HUES64 (cell line): ENCODE measurements at regions not wholly inside any gene's neighbourhood (a gene's known extent, or its start where the extent isn't known, plus 50 kb on each side); places are given as distances from the start of the nearest gene placed in this dataset.
"Not testable (repeated sequence)": the region's sequence is repeated elsewhere in the genome, so short reads cannot be mapped to it uniquely, and the experiment has no call there.

ENCODE experiments used
- H3K27ac ChIP-seq: 2 replicates; pipeline ENCODE4 v1.7.0; 2013; ENCODE audit warnings: low read depth, low read length, inconsistent platforms
- H3K27me3 ChIP-seq: 2 replicates; pipeline ENCODE4 v1.6.1; 2013; ENCODE audit warnings: mild to moderate bottlenecking, low read length; ENCODE audit not compliant: insufficient read depth
- H3K36me3 ChIP-seq: 2 replicates; pipeline ENCODE4 v1.6.1; 2013; ENCODE audit warnings: mild to moderate bottlenecking, low read length; ENCODE audit not compliant: insufficient read depth
- H3K4me1 ChIP-seq: 2 replicates; pipeline ENCODE4 v1.6.1; 2013; ENCODE audit warnings: mild to moderate bottlenecking, low read length, moderate library complexity; ENCODE audit not compliant: insufficient read depth
- H3K4me3 ChIP-seq: 2 replicates; pipeline ENCODE4 v1.5.1; 2013; ENCODE audit warnings: mild to moderate bottlenecking, low read length, moderate library complexity
- H3K9ac ChIP-seq: 2 replicates; pipeline ENCODE4 v1.6.1; 2013; ENCODE audit warnings: mild to moderate bottlenecking, low read depth, low read length
- H3K9me3 ChIP-seq: 2 replicates; pipeline ENCODE4 v1.6.1; 2013; ENCODE audit warnings: low read depth, low read length; ENCODE audit not compliant: insufficient read depth
- WGBS: fragments of 150-250, 120-280 bp; methylation state at CpG from one replicate; pipeline ENCODE4 v1.1.7; 2013; ENCODE audit warnings: missing lambda C conversion rate; 5-methylcytosine and 5-hydroxymethylcytosine counted together

- Histone ChIP-seq H3K27ac (no peak overlapping the region), H3K4me3 (no peak overlapping the region), H3K36me3 (no peaks in the 10 kb centered on the region), H3K27me3 (no peaks in the 10 kb centered on the region), H3K4me1 (peaks cover 20% of the 10 kb centered on the region; the same call in 1 of the 2 replicates), H3K9me3 (no peaks in the 10 kb centered on the region), H3K9ac (no peak overlapping the region)
- WGBS: 92% methylated on average over 6 of the region's 6 CpGs
Measured at GRCh38 chr3:72272356-72272755, 487.4 kb upstream of the PROK2 start.

GRCh38 chr3:72271923-72272322 is 487.0 kb upstream of the PROK2 start:
- Histone ChIP-seq H3K9me3 (no peaks in the 10 kb centered on the region), H3K27me3 (no peaks in the 10 kb centered on the region), H3K36me3 (no peaks in the 10 kb centered on the region), H3K27ac (no peak overlapping the region), H3K4me3 (no peak overlapping the region), H3K9ac (no peak overlapping the region), H3K4me1 (peaks cover 20% of the 10 kb centered on the region; the same call in 1 of the 2 replicates)
- 83% methylated on average over 2 of the region's 2 CpGs for WGBS

GRCh38 chr3:72271216-72271615 is 486.3 kb upstream of the PROK2 start:
- no peaks in the 10 kb centered on the region for H3K36me3 ChIP-seq
- no peak overlapping the region for H3K27ac ChIP-seq
- H3K4me1 ChIP-seq: peaks cover 20% of the 10 kb centered on the region; the same call in 1 of the 2 replicates
- no peak overlapping the region for H3K9ac ChIP-seq
- H3K27me3 ChIP-seq: no peaks in the 10 kb centered on the region
- WGBS: 96% methylated on average over 6 of the region's 6 CpGs
- H3K9me3 ChIP-seq: no peaks in the 10 kb centered on the region
- H3K4me3 ChIP-seq: no peak overlapping the region

GRCh38 chr3:72270730-72271129 is 485.8 kb upstream of the PROK2 start:
- H3K4me1 ChIP-seq: peaks cover 20% of the 10 kb centered on the region; the same call in 1 of the 2 replicates
- H3K27ac ChIP-seq: no peak overlapping the region
- H3K4me3 ChIP-seq: no peak overlapping the region
- H3K9me3 ChIP-seq: no peaks in the 10 kb centered on the region
- H3K9ac ChIP-seq: no peak overlapping the region
- 88% methylated on average over 5 of the region's 5 CpGs for WGBS
- H3K27me3 ChIP-seq: no peaks in the 10 kb centered on the region
- H3K36me3 ChIP-seq: no peaks in the 10 kb centered on the region

GRCh38 chr3:72270072-72270681 is 485.2 kb upstream of the PROK2 start:
- no peak overlapping the region for H3K9ac ChIP-seq
- peaks cover 23% of the 10 kb centered on the region; the same call in 1 of the 2 replicates for H3K4me1 ChIP-seq
- 76% methylated on average over 9 of the region's 9 CpGs for WGBS
- no peak overlapping the region for H3K27ac ChIP-seq
- no peaks in the 10 kb centered on the region for H3K36me3 ChIP-seq
- no peak overlapping the region for H3K4me3 ChIP-seq
- no peaks in the 10 kb centered on the region for H3K9me3 ChIP-seq
- no peaks in the 10 kb centered on the region for H3K27me3 ChIP-seq

GRCh38 chr3:72269475-72269874 is 484.5 kb upstream of the PROK2 start:
- Histone ChIP-seq H3K9ac (no peak overlapping the region), H3K27me3 (no peaks in the 10 kb centered on the region), H3K9me3 (no peaks in the 10 kb centered on the region), H3K4me3 (no peak overlapping the region), H3K4me1 (peaks cover 23% of the 10 kb centered on the region; the same call in 1 of the 2 replicates), H3K27ac (no peak overlapping the region), H3K36me3 (no peaks in the 10 kb centered on the region)
- WGBS: 86% methylated on average over 3 of the region's 3 CpGs

- not testable (repeated sequence) for H3K4me1 ChIP-seq, H3K27me3 ChIP-seq, H3K9ac ChIP-seq, H3K27ac ChIP-seq, H3K4me3 ChIP-seq, H3K36me3 ChIP-seq, H3K9me3 ChIP-seq
- WGBS: 97% methylated on average over 7 of the region's 7 CpGs
Measured at GRCh38 chr3:72266921-72267524, 482.1 kb upstream of the PROK2 start.

GRCh38 chr3:72266016-72266370 is 481.0 kb upstream of the PROK2 start:
- WGBS: 96% methylated on average over 1 of the region's 3 CpGs
- H3K36me3 ChIP-seq: no peaks in the 10 kb centered on the region
- 0 out of 2 replicates have a peak, but pooled peaks cover 7% of the 10 kb centered on the region for H3K4me1 ChIP-seq
- no peaks in the 10 kb centered on the region for H3K9me3 ChIP-seq
- no peak overlapping the region for H3K9ac ChIP-seq
- H3K27ac ChIP-seq: no peak overlapping the region
- H3K27me3 ChIP-seq: no peaks in the 10 kb centered on the region
- H3K4me3 ChIP-seq: no peak overlapping the region

- no peaks in the 10 kb centered on the region for H3K9me3 ChIP-seq
- WGBS: 72% methylated on average over 9 of the region's 9 CpGs
- no peaks in the 10 kb centered on the region for H3K36me3 ChIP-seq
- H3K4me3 ChIP-seq: no peak overlapping the region
- H3K4me1 ChIP-seq: 0 out of 2 replicates have a peak, but pooled peaks cover 7% of the 10 kb centered on the region
- H3K27ac ChIP-seq: no peak overlapping the region
- H3K27me3 ChIP-seq: no peaks in the 10 kb centered on the region
- H3K9ac ChIP-seq: no peak overlapping the region
Measured at GRCh38 chr3:72265256-72266015, 480.5 kb upstream of the PROK2 start.

GRCh38 chr3:72263223-72263990 is 478.5 kb upstream of the PROK2 start:
- H3K27me3 ChIP-seq: 0 out of 2 replicates have a peak, but pooled peaks cover 4% of the 10 kb centered on the region
- H3K27ac ChIP-seq: no peak overlapping the region
- no peaks in the 10 kb centered on the region for H3K9me3 ChIP-seq
- H3K4me3 ChIP-seq: no peak overlapping the region
- H3K4me1 ChIP-seq: peaks cover 12% of the 10 kb centered on the region; the same call in 1 of the 2 replicates
- no peak overlapping the region for H3K9ac ChIP-seq
- no peaks in the 10 kb centered on the region for H3K36me3 ChIP-seq
- WGBS: 91% methylated on average over 2 of the region's 4 CpGs

- Histone ChIP-seq H3K27me3 (0 out of 2 replicates have a peak, but pooled peaks cover 4% of the 10 kb centered on the region), H3K27ac (no peak overlapping the region), H3K9me3 (no peaks in the 10 kb centered on the region), H3K4me3 (no peak overlapping the region), H3K4me1 (peaks cover 14% of the 10 kb centered on the region; the same call in 1 of the 2 replicates), H3K9ac (no peak overlapping the region), H3K36me3 (no peaks in the 10 kb centered on the region)
- 88% methylated on average over 3 of the region's 3 CpGs for WGBS
Measured at GRCh38 chr3:72262736-72263135, 477.8 kb upstream of the PROK2 start.
